HG03095 (cell line): ENCODE measurements at regions not wholly inside any gene's neighbourhood (a gene's known extent, or its start where the extent isn't known, plus 50 kb on each side); places are given as distances from the start of the nearest gene placed in this dataset.
"Not testable (repeated sequence)": the region's sequence is repeated elsewhere in the genome, so short reads cannot be mapped to it uniquely, and the experiment has no call there.

Source experiments
- ATAC-seq: cut with Tn5 transposase; IDR thresholded peaks from one replicate; pipeline ENCODE4 v1.9.1; 2021; ENCODE audit warnings: moderate library complexity; ENCODE audit not compliant: unreplicated experiment

GRCh38 chr2:66109419-66109818 is 325.5 kb upstream of the MEIS1 start:
- ATAC-seq = no peak

DNA sequence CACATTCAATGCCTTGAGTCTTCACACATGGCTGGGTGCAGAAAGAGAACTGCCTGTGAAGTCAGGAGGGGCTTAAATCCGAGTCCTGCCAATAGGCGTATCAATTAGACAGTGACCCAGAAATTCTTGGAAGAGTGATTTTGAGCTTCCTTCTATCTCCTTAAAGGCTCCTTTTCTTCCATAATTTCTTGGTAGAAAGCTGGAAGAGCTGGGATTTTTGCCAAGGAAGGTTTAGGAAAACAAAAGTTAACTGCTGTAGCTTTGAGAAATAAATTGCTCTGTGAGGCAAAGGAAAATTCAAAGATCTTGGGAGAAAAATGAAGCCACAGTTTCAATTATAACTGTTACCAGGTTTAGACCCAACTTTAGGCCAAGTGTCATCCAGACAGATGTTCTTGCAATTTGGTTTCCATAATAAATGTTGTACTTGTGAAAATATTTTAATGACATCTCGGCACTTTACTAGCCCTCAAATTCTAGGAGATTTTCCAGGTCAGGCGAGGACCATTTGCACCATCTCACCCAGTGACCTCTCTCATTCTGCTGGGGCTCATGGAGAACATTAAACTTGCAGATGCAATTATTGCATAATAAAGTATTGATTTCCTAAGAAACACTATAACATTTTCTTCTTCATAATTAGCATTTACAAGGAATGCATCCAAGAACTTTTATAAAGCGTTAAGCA is 329.7 kb upstream of the MEIS1 start:
- no peak for ATAC-seq

DNA sequence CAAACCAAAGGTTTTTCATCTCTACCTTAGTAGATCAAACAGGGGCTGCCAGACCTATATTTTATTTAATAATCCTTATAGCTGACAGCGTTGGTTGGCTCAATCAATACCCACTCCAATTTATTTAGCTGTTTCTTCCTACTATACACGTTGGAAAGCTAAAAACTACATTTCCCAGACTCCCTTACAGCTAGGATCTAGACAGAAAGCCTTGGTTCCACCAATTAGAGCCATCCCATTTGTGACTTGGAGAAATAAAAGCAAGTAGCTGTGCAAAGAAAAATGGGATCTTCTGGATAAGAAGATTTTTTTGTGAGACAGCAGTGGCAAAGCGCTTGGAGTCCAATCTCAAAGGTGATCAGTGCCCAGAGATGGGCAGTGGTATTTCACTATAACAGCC is 331.3 kb upstream of the MEIS1 start:
- ATAC-seq = no peak

DNA sequence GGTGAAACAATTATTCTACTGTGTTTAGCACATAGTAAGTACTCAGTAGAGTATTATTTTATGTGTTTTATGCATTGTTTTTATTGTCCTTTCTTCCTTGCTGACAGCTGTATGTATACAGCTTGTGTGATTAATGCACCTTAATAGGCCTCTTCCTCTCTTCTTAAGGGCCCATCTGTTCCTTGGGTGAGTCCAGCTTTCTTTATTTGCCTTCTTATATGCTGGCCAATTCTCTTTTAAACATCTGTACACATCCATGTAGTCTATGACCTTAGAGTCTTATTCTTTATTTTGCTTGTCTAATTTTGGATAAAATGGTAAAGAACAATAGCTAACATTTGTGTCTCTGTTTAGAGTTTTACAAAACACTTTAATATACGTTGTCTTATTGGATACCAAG is 333.7 kb upstream of the MEIS1 start:
- ATAC-seq = no peak

GRCh38 chr2:66095820-66096345 is 339.0 kb upstream of the MEIS1 start:
- ATAC-seq = no peak

DNA sequence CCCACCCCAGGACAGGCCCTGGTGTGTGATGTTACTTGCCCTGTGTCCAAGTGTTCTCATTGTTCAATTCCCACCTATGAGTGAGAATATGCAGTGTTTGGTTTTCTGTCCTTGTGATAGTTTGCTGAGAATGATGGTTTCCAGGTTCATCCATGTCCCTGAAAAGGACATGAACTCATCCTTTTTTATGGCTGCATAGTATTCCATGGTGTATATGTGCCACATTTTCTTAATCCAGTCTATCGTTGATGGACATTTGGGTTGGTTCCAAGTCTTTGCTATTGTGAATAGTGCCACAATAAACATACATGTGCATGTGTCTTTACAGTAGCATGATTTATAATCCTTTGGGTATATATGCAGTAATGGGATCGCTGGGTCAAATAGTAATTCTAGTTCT is 340.2 kb upstream of the MEIS1 start:
- ATAC-seq = not testable (repeated sequence)

DNA sequence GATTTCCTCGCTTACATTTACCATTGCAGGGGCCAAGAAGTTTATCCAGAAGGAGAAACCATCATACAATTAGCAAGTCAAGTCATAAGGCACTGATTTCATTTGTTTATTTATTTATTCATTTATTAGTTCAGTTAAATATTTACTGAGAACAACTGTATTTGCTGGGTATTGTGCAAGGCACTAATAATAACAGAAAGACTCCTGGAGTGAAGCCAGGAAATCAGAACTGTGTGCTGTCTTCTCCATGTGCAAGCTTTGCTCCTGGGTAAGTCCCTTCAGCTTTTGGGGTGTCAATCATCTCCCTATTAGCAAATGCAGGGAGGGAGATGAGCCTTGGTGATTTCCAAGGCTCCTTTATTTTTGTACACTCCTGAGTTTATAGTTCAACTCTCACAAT is 341.6 kb upstream of the MEIS1 start:
- no peak for ATAC-seq

GRCh38 chr2:66084948-66085590 is 349.9 kb upstream of the MEIS1 start:
- ATAC-seq = no peak

GRCh38 chr2:66082581-66082980 is 352.3 kb upstream of the MEIS1 start:
- ATAC-seq = no peak

DNA sequence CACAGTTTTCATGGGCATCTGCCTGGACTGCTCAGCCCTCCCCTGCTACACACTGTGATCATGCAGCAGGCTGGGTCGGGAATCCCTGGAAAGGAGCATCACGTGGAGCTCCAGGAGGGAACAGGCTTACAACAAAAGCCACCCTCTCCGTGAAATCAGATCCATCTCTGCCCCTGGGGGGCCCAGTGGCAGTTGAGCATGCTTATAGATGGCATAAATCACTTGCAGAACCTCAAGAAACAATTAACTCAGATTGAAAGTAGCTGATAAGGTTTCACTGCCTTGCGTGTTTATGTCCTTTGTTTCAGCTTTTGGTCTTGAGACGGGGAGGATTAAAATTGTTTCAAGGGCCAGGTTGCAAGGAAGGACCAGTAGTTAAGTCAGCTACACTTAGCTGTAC is 354.8 kb upstream of the MEIS1 start:
- ATAC-seq = no peak

DNA sequence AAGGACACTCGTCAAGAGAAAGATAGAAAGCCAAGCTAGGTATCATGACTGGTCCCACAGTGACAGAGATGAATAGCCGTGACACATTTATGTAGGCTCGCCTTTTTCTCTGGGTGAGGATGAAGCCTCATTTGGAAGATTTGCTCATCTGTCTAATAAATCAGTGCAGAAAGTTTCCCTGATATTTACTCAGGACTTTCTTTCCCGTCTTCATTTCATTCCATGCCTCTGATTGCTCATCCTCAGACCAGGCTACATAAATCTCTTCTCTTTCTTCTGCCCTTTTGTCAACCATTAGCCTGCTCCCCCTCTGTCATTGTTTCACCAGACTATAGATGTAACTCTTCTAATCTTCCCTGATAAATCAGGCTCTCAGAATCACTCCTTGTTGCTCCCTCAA is 361.8 kb upstream of the MEIS1 start:
- no peak for ATAC-seq

- no peak for ATAC-seq
These were observed 364.0 kb upstream of the MEIS1 start for GRCh38 chr2:66070721-66071602.

GRCh38 chr2:66069937-66070720 is 364.8 kb upstream of the MEIS1 start:
- ATAC-seq = no peak

GRCh38 chr2:66066032-66066431 is 368.9 kb upstream of the MEIS1 start:
- no peak for ATAC-seq

- ATAC-seq = no peak
These were observed 375.6 kb upstream of the MEIS1 start for GRCh38 chr2:66059332-66059731.

GRCh38 chr2:66058675-66059074 is 376.2 kb upstream of the MEIS1 start:
- no peak for ATAC-seq

GRCh38 chr2:66057844-66058243 is 377.1 kb upstream of the MEIS1 start:
- no peak for ATAC-seq

DNA sequence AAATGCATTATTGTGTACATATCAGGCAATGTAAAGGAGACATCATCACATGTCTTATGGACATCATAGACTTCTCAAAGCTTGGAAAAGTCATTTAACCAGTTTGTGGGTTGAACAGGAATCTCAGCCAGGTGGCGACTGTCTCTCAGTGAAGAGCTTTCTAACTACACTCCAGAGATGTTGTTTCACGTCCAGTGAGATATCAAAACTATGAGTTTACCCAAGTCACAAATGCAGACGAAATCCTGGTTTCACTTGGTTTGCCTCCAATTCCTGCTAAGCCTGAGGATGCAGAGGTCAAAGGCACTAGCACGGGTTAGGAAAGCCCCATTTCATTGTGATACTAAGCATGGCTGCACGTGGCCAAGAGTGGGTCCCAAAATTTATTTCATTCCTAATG is 384.5 kb upstream of the MEIS1 start:
- ATAC-seq = no peak

DNA sequence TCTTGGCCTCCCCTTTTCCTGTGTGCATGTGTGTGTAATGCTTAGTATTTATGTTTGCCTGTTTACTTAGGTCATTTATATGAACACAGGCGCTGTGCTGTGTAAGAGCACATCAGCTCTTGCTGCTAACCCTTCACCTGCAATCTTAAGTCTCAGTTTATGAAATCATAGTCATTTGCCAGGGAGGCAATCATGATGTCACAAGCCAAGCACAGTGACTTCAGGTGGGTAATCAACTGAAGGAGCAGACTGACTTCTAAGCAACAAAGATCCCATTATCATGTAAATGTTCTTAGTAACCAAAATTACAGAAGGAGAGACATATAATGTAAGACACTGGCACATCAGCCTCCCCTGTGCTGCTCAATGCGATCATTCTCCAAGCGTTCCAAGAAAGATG is 386.3 kb upstream of the MEIS1 start:
- no peak for ATAC-seq

- ATAC-seq = no peak
These were observed 392.8 kb upstream of the MEIS1 start for GRCh38 chr2:66041902-66042657.
